ENCODE measurements at regions not wholly inside any gene's neighbourhood (a gene's known extent, or its start where the extent isn't known, plus 50 kb on each side); places are given as distances from the start of the nearest gene placed in this dataset.

DNA sequence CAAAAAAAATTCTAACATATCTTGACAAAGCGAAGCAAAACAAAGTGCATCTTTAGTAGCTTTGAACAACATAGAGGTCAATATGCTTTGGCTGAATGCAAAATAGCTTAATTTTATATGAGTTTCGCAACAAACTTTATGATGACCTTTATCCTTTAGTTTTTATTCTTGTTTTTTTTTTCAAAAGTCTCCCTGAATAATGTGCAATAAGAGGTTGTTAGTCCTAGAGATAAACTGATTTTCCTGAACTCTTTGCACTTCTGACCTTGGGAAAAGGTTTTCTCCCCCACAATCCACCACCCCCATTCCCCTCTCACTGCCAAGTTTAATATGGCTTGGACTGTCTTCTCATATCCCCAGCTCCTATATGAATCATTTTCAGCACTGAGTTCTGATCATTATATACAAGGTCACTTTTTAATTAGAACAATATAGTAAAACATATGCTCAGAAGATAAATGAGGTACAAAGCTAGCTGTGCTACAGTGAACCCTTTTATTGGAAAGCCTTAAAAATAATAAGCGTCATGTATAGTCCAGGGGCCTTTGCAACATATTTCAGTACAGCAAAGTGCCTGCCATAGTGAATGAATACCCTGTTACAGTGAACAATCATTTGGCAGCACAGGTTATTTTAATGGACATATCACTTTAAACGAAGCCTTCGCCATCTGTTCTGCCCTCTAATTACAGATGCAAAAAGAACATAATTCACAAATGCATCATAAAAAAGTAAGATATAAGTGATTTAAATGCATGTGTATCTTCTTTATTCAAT lies 496.3 kb upstream of the NR2F2 start:
- TF ChIP-seq CTCF (IDR thresholded peaks at IDR 0.05; ENCODE audit: low read length) (no peak), EZH2 (IDR thresholded peaks at IDR 0.05; ENCODE audit: borderline replicate concordance, low read length) (no peak)

DNA sequence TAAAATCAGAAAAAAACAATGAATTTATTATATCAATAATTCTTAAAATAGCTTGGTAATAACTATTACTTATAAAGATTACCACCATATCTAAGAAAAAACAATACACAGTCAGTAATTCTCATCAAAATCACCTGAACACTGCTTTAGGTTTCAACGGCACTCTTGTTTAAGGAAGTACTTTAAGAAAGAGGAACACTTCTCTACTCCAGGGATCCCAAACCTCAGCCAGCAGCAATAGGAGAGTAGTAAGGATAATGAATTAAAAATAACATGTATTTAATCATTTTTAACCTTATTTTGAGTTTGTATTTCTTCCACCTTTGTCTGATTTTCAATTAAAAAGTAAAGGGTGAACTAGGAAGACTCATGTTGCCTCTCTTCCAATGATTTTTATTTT lies 494.0 kb upstream of the NR2F2 start:
- Histone ChIP-seq H3K9me2 (ENCODE audit: low read depth, low read length) (no peaks in the 10 kb centered on the region), H3K36me3 (ENCODE audit: insufficient read depth, low read length) (no peaks in the 10 kb centered on the region), H3K4me3 (ENCODE audit: low read depth, low read length, poor library complexity, severe bottlenecking) (no peak overlapping the region), H3K27me3 (ENCODE audit: insufficient read depth, low read length) (no peaks in the 10 kb centered on the region), H2AFZ (ENCODE audit: low read length) (no peak overlapping the region), H3K9ac (ENCODE audit: low read length) (no peak overlapping the region), H3K9me3 (ENCODE audit: low read length) (no peaks in the 10 kb centered on the region), H3K27ac (ENCODE audit: low read depth, low read length, poor library complexity, severe bottlenecking) (no peak overlapping the region), H3K79me2 (ENCODE audit: insufficient read depth, low read length) (no peaks in the 10 kb centered on the region), H3K4me1 (ENCODE audit: insufficient read depth, low read length, severe bottlenecking) (no peaks in the 10 kb centered on the region), H3F3A (ENCODE audit: insufficient read depth, low read length) (no peaks in the 10 kb centered on the region), H3K4me2 (ENCODE audit: low read length) (no peak overlapping the region), H4K20me1 (ENCODE audit: insufficient read depth, low read length) (no peaks in the 10 kb centered on the region)
- TF ChIP-seq EZH2 (IDR thresholded peaks at IDR 0.05; ENCODE audit: borderline replicate concordance, low read length): no peak
- TF ChIP-seq CTCF (IDR thresholded peaks at IDR 0.05; ENCODE audit: low read length): no peak

More for the DNA sequence above, 496.3 kb upstream of the NR2F2 start:
- Histone ChIP-seq H3K4me3 (ENCODE audit: low read depth, low read length, poor library complexity, severe bottlenecking) (no peak overlapping the region), H3K79me2 (ENCODE audit: insufficient read depth, low read length) (no peaks in the 10 kb centered on the region), H3K9me3 (ENCODE audit: low read length) (no peaks in the 10 kb centered on the region), H3K9me2 (ENCODE audit: low read depth, low read length) (no peaks in the 10 kb centered on the region), H4K20me1 (ENCODE audit: insufficient read depth, low read length) (no peaks in the 10 kb centered on the region), H3K36me3 (ENCODE audit: insufficient read depth, low read length) (no peaks in the 10 kb centered on the region), H2AFZ (ENCODE audit: low read length) (no peak overlapping the region), H3K27me3 (ENCODE audit: insufficient read depth, low read length) (no peaks in the 10 kb centered on the region), H3K4me1 (ENCODE audit: insufficient read depth, low read length, severe bottlenecking) (no peaks in the 10 kb centered on the region), H3K4me2 (ENCODE audit: low read length) (no peak overlapping the region), H3K9ac (ENCODE audit: low read length) (no peak overlapping the region), H3K27ac (ENCODE audit: low read depth, low read length, poor library complexity, severe bottlenecking) (no peak overlapping the region), H3F3A (ENCODE audit: insufficient read depth, low read length) (no peaks in the 10 kb centered on the region)

GRCh38 chr15:95837341-95838004 lies 493.0 kb upstream of the NR2F2 start:
- H2AFZ ChIP-seq (ENCODE audit: low read length): no peak overlapping the region
- no peak overlapping the region for H3K9ac ChIP-seq (ENCODE audit: low read length)
- no peaks in the 10 kb centered on the region for H4K20me1 ChIP-seq (ENCODE audit: insufficient read depth, low read length)
- no peaks in the 10 kb centered on the region for H3K4me1 ChIP-seq (ENCODE audit: insufficient read depth, low read length, severe bottlenecking)
- no peaks in the 10 kb centered on the region for H3K27me3 ChIP-seq (ENCODE audit: insufficient read depth, low read length)
- H3K36me3 ChIP-seq (ENCODE audit: insufficient read depth, low read length): no peaks in the 10 kb centered on the region
- no peak overlapping the region for H3K27ac ChIP-seq (ENCODE audit: low read depth, low read length, poor library complexity, severe bottlenecking)
- no peak overlapping the region for H3K4me3 ChIP-seq (ENCODE audit: low read depth, low read length, poor library complexity, severe bottlenecking)
- H3K4me2 ChIP-seq (ENCODE audit: low read length): no peak overlapping the region
- TF ChIP-seq CTCF (IDR thresholded peaks at IDR 0.05; ENCODE audit: low read length) (no peak), EZH2 (IDR thresholded peaks at IDR 0.05; ENCODE audit: borderline replicate concordance, low read length) (no peak)
- H3F3A ChIP-seq (ENCODE audit: insufficient read depth, low read length): no peaks in the 10 kb centered on the region
- H3K79me2 ChIP-seq (ENCODE audit: insufficient read depth, low read length): no peaks in the 10 kb centered on the region
- no peaks in the 10 kb centered on the region for H3K9me3 ChIP-seq (ENCODE audit: low read length)
- H3K9me2 ChIP-seq (ENCODE audit: low read depth, low read length): no peaks in the 10 kb centered on the region
